WTC11 (cell line): ENCODE measurements at regions not wholly inside any gene's neighbourhood (a gene's known extent, or its start where the extent isn't known, plus 50 kb on each side); places are given as distances from the start of the nearest gene placed in this dataset.

Experiments used
- ATAC-seq: fragments of 200-7000 bp; cut with Tn5 transposase; 2 replicates; pipeline ENCODE4 v1.10.0; 2021; ENCODE audit warnings: mild to moderate bottlenecking, moderate library complexity
- CTCF ChIA-PET: fragments of 300-600 bp; sonication (Branson Sonifier 250); formaldehyde crosslinking; loops from one replicate; lab custom pipeline; 2021; ENCODE audit warnings: antibody characterized with exemption; lab: Charles Lee
- POLR2A ChIA-PET: fragments of 350-600 bp; sonication (Branson Sonifier 250); formaldehyde crosslinking; loops from one replicate; lab custom pipeline; 2021; ENCODE audit warnings: antibody characterized with exemption; lab: Charles Lee
- DNase-seq: peaks from one replicate; pipeline ENCODE4 v3.0.0; 2021; ENCODE audit warnings: low spot score
- H3K27ac Mint-ChIP-seq: 2 replicates; pipeline ENCODE4 v1.8.0; 2021; ENCODE audit warnings: mixed read lengths
- H3K27me3 Mint-ChIP-seq: 2 replicates; pipeline ENCODE4 v1.8.0; 2021; ENCODE audit warnings: low read depth, mild to moderate bottlenecking, moderate library complexity, mixed read lengths
- H3K36me3 Mint-ChIP-seq: 2 replicates; pipeline ENCODE4 v1.8.0; 2021; ENCODE audit warnings: mixed read lengths
- H3K4me1 Mint-ChIP-seq: 2 replicates; pipeline ENCODE4 v1.8.0; 2022; ENCODE audit warnings: mixed read lengths
- H3K4me3 Mint-ChIP-seq: 2 replicates; pipeline ENCODE4 v1.8.0; 2021; ENCODE audit warnings: mild to moderate bottlenecking, moderate library complexity, mixed read lengths
- H3K9me3 Mint-ChIP-seq: 2 replicates; pipeline ENCODE4 v1.8.0; 2021; ENCODE audit warnings: mixed read lengths
- ATF1 ChIP-seq: sonication (generic); formaldehyde crosslinking; IDR thresholded peaks from 2 replicates; pipeline ENCODE4 v1.8.1; 2023; ENCODE audit warnings: mild to moderate bottlenecking, moderate library complexity, missing genetic modification reagents
- CBFB ChIP-seq: sonication (generic); formaldehyde crosslinking; IDR thresholded peaks from 2 replicates; pipeline ENCODE4 v1.8.1; 2022; ENCODE audit warnings: mild to moderate bottlenecking, low read depth, missing genetic modification reagents
- CREM ChIP-seq: sonication (generic); formaldehyde crosslinking; IDR thresholded peaks from 2 replicates; pipeline ENCODE4 v1.8.1; 2022; ENCODE audit warnings: mild to moderate bottlenecking, missing genetic modification reagents, moderate library complexity
- GRHL2 ChIP-seq: fragments of 250-450 bp; sonication (Bioruptor Pico); IDR thresholded peaks from 2 replicates; pipeline ENCODE4 v1.8.0; 2022; ENCODE audit warnings: mild to moderate bottlenecking, moderate library complexity; ENCODE audit not compliant: insufficient replicate concordance, severe bottlenecking
- IRF2 ChIP-seq: sonication (generic); formaldehyde crosslinking; IDR thresholded peaks from 2 replicates; pipeline ENCODE4 v1.8.0; 2022; ENCODE audit warnings: low read depth, missing genetic modification reagents, borderline replicate concordance
- NFYB ChIP-seq: sonication (generic); formaldehyde crosslinking; conservative IDR thresholded peaks from 2 replicates; pipeline ENCODE4 v1.8.0; 2022; ENCODE audit warnings: low read depth, missing genetic modification reagents
- SMAD3 ChIP-seq: sonication (generic); formaldehyde crosslinking; IDR thresholded peaks from 2 replicates; pipeline ENCODE4 v1.8.0; 2022; ENCODE audit warnings: missing genetic modification reagents, mild to moderate bottlenecking, borderline replicate concordance
- SOX15 ChIP-seq: fragments of 250-450 bp; sonication (Bioruptor Pico); IDR thresholded peaks from 2 replicates; pipeline ENCODE4 v1.9.0; 2021; ENCODE audit warnings: mild to moderate bottlenecking
- ZNF219 ChIP-seq: sonication (generic); formaldehyde crosslinking; IDR thresholded peaks from 2 replicates; pipeline ENCODE4 v1.8.0; 2023; ENCODE audit warnings: missing genetic modification reagents, mild to moderate bottlenecking, borderline replicate concordance
- ZNF263 ChIP-seq: sonication (generic); formaldehyde crosslinking; IDR thresholded peaks from 2 replicates; pipeline ENCODE4 v1.8.1; 2022; ENCODE audit warnings: low read depth, mild to moderate bottlenecking, moderate library complexity, missing genetic modification reagents
- ZNF317 ChIP-seq: sonication (generic); formaldehyde crosslinking; IDR thresholded peaks from 2 replicates; pipeline ENCODE4 v1.8.1; 2023; ENCODE audit warnings: low read depth, mild to moderate bottlenecking, moderate library complexity, missing genetic modification reagents, borderline replicate concordance
- ZNF396 ChIP-seq: fragments of 250-450 bp; sonication (Bioruptor Pico); IDR thresholded peaks from 2 replicates; pipeline ENCODE4 v1.8.0; 2021; ENCODE audit warnings: mild to moderate bottlenecking, moderate library complexity, borderline replicate concordance
- ZNF416 ChIP-seq: fragments of 250-450 bp; sonication (Bioruptor Pico); IDR thresholded peaks from 2 replicates; pipeline ENCODE4 v1.9.0; 2021; ENCODE audit warnings: mild to moderate bottlenecking, inconsistent platforms
- TF ChIP-seq, protein P1 (sequence below): sonication (generic); formaldehyde crosslinking; IDR thresholded peaks from 2 replicates; pipeline ENCODE4 v1.8.1; 2022; ENCODE audit warnings: missing genetic modification reagents, borderline replicate concordance
- TF ChIP-seq, protein P2 (sequence below): fragments of 250-450 bp; sonication (Bioruptor Pico); IDR thresholded peaks from 2 replicates; pipeline ENCODE4 v1.9.0; 2021; ENCODE audit warnings: moderate library complexity, mild to moderate bottlenecking, inconsistent platforms, borderline replicate concordance
- TF ChIP-seq, protein P3 (sequence below): sonication (generic); formaldehyde crosslinking; IDR thresholded peaks from 2 replicates; pipeline ENCODE4 v1.8.1; 2022; ENCODE audit warnings: mild to moderate bottlenecking, moderate library complexity, missing genetic modification reagents
- TF ChIP-seq, protein P4 (sequence below): sonication (generic); formaldehyde crosslinking; IDR thresholded peaks from 2 replicates; pipeline ENCODE4 v1.8.0; 2022; ENCODE audit warnings: mild to moderate bottlenecking, missing genetic modification reagents
- TF ChIP-seq, protein P5 (sequence below): sonication (generic); formaldehyde crosslinking; IDR thresholded peaks from 2 replicates; pipeline ENCODE4 v1.8.1; 2022; ENCODE audit warnings: low read depth, mild to moderate bottlenecking, moderate library complexity, missing genetic modification reagents, borderline replicate concordance
- TF ChIP-seq, protein P6 (sequence below): sonication (generic); formaldehyde crosslinking; IDR thresholded peaks from 2 replicates; pipeline ENCODE4 v1.8.1; 2023; ENCODE audit warnings: mild to moderate bottlenecking, missing genetic modification reagents, borderline replicate concordance

DNA sequence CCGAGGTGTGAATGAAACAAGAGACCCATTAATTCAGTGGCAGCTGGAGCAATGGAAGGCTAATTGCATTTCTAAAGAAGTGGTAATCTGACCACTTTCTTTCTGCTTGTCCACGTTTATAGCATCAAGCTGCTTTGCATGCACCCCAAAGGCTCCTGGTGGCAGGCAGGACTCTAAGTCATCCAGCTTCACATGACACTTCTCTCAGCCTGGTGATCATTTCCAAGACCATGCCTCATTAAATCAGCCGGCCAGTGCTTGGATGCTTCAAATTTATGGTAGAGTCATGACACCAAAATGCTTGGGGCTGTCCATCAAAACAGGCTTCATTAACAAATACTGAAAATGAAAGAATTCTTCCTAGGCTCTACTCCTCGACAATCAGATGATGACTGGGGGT is 614.9 kb downstream of the DOK5 start:
- ChIA-PET POLR2A (no interaction called here), CTCF (no interaction called here)
- peaks cover 87% of the 10 kb centered on the region for H3K9me3 Mint-ChIP-seq
- no peak for ATAC-seq
- DNase-seq = no peak
- peaks cover 75% of the 10 kb centered on the region for H3K36me3 Mint-ChIP-seq
- no peak overlapping the region for H3K27ac Mint-ChIP-seq
- H3K4me3 Mint-ChIP-seq = no peak overlapping the region
- TF ChIP-seq SMAD3 = no peak
- TF ChIP-seq ZNF396 (CRISPR knock-in tag) = no peak
- TF ChIP-seq, protein P1, sequence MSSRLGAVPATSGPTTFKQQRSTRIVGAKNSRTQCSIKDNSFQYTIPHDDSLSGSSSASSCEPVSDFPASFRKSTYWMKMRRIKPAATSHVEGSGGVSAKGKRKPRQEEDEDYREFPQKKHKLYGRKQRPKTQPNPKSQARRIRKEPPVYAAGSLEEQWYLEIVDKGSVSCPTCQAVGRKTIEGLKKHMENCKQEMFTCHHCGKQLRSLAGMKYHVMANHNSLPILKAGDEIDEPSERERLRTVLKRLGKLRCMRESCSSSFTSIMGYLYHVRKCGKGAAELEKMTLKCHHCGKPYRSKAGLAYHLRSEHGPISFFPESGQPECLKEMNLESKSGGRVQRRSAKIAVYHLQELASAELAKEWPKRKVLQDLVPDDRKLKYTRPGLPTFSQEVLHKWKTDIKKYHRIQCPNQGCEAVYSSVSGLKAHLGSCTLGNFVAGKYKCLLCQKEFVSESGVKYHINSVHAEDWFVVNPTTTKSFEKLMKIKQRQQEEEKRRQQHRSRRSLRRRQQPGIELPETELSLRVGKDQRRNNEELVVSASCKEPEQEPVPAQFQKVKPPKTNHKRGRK = no peak
- no peak for TF ChIP-seq SOX15 (CRISPR knock-in tag)
- TF ChIP-seq, protein P2, sequence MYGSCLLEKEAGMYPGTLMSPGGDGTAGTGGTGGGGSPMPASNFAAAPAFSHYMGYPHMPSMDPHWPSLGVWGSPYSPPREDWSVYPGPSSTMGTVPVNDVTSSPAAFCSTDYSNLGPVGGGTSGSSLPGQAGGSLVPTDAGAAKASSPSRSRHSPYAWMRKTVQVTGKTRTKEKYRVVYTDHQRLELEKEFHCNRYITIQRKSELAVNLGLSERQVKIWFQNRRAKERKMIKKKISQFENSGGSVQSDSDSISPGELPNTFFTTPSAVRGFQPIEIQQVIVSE (CRISPR knock-in tag) = no peak
- TF ChIP-seq IRF2 (CRISPR knock-in tag) = no peak
- TF ChIP-seq ZNF263 = no peak
- no peak for TF ChIP-seq ATF1 (CRISPR knock-in tag)
- no peak for TF ChIP-seq CREM (CRISPR knock-in tag)
- TF ChIP-seq, protein P3, sequence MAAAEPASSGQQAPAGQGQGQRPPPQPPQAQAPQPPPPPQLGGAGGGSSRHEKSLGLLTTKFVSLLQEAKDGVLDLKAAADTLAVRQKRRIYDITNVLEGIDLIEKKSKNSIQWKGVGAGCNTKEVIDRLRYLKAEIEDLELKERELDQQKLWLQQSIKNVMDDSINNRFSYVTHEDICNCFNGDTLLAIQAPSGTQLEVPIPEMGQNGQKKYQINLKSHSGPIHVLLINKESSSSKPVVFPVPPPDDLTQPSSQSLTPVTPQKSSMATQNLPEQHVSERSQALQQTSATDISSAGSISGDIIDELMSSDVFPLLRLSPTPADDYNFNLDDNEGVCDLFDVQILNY = no peak
- TF ChIP-seq ZNF317 = no peak
- TF ChIP-seq, protein P4, sequence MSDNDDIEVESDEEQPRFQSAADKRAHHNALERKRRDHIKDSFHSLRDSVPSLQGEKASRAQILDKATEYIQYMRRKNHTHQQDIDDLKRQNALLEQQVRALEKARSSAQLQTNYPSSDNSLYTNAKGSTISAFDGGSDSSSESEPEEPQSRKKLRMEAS = no peak
- TF ChIP-seq, protein P5, sequence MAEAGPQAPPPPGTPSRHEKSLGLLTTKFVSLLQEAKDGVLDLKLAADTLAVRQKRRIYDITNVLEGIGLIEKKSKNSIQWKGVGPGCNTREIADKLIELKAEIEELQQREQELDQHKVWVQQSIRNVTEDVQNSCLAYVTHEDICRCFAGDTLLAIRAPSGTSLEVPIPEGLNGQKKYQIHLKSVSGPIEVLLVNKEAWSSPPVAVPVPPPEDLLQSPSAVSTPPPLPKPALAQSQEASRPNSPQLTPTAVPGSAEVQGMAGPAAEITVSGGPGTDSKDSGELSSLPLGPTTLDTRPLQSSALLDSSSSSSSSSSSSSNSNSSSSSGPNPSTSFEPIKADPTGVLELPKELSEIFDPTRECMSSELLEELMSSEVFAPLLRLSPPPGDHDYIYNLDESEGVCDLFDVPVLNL = no peak
- no peak for TF ChIP-seq ZNF416 (CRISPR knock-in tag)
- no peak for TF ChIP-seq NFYB (CRISPR knock-in tag)
- TF ChIP-seq, protein P6, sequence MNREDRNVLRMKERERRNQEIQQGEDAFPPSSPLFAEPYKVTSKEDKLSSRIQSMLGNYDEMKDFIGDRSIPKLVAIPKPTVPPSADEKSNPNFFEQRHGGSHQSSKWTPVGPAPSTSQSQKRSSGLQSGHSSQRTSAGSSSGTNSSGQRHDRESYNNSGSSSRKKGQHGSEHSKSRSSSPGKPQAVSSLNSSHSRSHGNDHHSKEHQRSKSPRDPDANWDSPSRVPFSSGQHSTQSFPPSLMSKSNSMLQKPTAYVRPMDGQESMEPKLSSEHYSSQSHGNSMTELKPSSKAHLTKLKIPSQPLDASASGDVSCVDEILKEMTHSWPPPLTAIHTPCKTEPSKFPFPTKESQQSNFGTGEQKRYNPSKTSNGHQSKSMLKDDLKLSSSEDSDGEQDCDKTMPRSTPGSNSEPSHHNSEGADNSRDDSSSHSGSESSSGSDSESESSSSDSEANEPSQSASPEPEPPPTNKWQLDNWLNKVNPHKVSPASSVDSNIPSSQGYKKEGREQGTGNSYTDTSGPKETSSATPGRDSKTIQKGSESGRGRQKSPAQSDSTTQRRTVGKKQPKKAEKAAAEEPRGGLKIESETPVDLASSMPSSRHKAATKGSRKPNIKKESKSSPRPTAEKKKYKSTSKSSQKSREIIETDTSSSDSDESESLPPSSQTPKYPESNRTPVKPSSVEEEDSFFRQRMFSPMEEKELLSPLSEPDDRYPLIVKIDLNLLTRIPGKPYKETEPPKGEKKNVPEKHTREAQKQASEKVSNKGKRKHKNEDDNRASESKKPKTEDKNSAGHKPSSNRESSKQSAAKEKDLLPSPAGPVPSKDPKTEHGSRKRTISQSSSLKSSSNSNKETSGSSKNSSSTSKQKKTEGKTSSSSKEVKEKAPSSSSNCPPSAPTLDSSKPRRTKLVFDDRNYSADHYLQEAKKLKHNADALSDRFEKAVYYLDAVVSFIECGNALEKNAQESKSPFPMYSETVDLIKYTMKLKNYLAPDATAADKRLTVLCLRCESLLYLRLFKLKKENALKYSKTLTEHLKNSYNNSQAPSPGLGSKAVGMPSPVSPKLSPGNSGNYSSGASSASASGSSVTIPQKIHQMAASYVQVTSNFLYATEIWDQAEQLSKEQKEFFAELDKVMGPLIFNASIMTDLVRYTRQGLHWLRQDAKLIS (CRISPR knock-in tag) = no peak
- TF ChIP-seq ZNF219 (CRISPR knock-in tag) = no peak
- no peak for TF ChIP-seq GRHL2 (CRISPR knock-in tag)
- H3K4me1 Mint-ChIP-seq = no peaks in the 10 kb centered on the region
- 0 out of 2 replicates have a peak, but pooled peaks cover 4% of the 10 kb centered on the region for H3K27me3 Mint-ChIP-seq

DNA sequence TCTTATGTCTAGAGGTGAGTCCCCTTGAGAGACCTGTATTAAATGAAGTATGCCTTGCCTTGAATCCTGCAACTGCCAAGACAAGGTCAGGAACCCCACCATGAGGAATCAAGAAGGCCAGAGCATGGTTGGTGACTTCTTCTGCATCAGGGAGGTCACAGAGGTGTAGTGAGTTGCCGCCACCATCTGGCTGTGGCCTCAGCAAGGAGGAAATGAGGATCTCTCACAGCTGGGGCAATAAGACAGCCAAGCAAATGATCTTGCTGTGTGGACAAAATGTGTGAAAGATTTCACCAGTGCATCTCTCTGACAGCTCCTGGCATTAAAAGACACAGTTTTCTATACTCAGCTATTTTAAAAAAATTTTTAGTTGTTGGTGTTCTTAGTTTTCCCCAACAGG is 611.0 kb downstream of the DOK5 start:
- Mint-ChIP-seq H3K36me3 (peaks cover 57% of the 10 kb centered on the region), H3K4me3 (no peak overlapping the region), H3K9me3 (peaks cover 74% of the 10 kb centered on the region), H3K27me3 (0 out of 2 replicates have a peak, but pooled peaks cover 4% of the 10 kb centered on the region), H3K27ac (no peak overlapping the region), H3K4me1 (no peaks in the 10 kb centered on the region)
- CTCF ChIA-PET = no interaction called here
- no peak for TF ChIP-seq CBFB (CRISPR knock-in tag)
- DNase-seq (no peak), ATAC-seq (no peak)
- POLR2A ChIA-PET = no interaction called here
